RWPE1 (cell line): ENCODE measurements at regions not wholly inside any gene's neighbourhood (a gene's known extent, or its start where the extent isn't known, plus 50 kb on each side); places are given as distances from the start of the nearest gene placed in this dataset.

Experiments used
- CTCF ChIA-PET: fragments of 350-600 bp; sonication (Branson Sonifier 250); formaldehyde crosslinking; extraction: SDS; loops from one replicate; lab custom pipeline; 2021; lab: Yijun Ruan, JAX
- POLR2A ChIA-PET: fragments of 400-600 bp; formaldehyde crosslinking; extraction: SDS; loops from one replicate; lab custom pipeline; 2020; ENCODE audit warnings: antibody characterized with exemption; ENCODE audit not compliant: low non-redundant PET; lab: Yijun Ruan, JAX
- DNase-seq: peaks from one replicate; pipeline ENCODE4 v3.0.0; 2012; ENCODE audit warnings: low spot score
- H3K27ac ChIP-seq: fragments of 450-650 bp; 2 replicates; pipeline ENCODE4 v1.5.1; 2017
- TF ChIP-seq, protein P1 (sequence below): fragments of 450-650 bp; conservative IDR thresholded peaks from 2 replicates; pipeline ENCODE4 v1.5.1; 2017; ENCODE audit warnings: low read depth, mild to moderate bottlenecking

DNA sequence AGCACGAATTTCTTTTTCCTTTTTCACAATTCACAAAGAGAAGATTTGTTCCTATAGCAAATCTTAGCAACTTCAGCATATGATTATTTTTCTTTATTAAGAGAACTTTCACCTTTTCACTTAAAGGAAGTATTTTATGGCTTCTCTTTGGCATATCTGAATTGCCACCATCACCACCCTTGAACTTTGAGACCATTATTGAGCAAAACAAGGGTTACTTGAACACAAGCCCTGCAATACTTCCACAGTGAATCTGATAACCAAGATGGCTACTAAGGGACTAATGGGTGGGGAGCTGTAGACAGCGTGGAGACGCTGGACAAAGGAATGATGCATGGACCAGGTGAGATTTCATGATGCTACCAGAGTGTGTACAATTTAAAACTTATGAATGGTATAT, 815.0 kb downstream of the LRRIQ3 start:
- ChIA-PET POLR2A (no interaction called here), CTCF (no interaction called here)
- TF ChIP-seq, protein P1, sequence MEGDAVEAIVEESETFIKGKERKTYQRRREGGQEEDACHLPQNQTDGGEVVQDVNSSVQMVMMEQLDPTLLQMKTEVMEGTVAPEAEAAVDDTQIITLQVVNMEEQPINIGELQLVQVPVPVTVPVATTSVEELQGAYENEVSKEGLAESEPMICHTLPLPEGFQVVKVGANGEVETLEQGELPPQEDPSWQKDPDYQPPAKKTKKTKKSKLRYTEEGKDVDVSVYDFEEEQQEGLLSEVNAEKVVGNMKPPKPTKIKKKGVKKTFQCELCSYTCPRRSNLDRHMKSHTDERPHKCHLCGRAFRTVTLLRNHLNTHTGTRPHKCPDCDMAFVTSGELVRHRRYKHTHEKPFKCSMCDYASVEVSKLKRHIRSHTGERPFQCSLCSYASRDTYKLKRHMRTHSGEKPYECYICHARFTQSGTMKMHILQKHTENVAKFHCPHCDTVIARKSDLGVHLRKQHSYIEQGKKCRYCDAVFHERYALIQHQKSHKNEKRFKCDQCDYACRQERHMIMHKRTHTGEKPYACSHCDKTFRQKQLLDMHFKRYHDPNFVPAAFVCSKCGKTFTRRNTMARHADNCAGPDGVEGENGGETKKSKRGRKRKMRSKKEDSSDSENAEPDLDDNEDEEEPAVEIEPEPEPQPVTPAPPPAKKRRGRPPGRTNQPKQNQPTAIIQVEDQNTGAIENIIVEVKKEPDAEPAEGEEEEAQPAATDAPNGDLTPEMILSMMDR: no peak
- no peak for DNase-seq
- no peak overlapping the region for H3K27ac ChIP-seq

- no peak for DNase-seq
- ChIA-PET POLR2A (no interaction called here), CTCF (no interaction called here)
- no peak overlapping the region for H3K27ac ChIP-seq
- TF ChIP-seq, protein P1: no peak
These were observed 831.1 kb downstream of the LRRIQ3 start for GRCh38 chr1:73366734-73367413.

DNA sequence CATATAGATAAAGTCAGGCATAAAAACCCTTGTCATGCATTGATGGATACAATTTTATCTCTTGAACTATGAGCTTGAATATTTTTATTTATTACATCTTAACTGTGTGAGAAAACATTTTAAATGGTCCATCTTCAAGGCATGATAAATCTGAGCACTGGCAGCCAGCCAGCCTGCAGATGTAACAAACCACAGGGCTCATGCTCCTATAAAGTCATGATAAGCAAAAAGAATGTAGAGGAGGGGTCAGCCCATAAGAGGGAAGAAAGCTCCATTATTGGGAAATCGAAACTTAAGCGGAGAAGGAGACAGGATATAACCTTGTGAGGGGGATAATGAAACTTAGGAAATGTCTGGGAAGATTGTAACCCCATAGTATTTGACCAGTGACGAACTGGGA, 839.0 kb downstream of the LRRIQ3 start:
- POLR2A ChIA-PET: no interaction called here
- no peak overlapping the region for H3K27ac ChIP-seq
- TF ChIP-seq, protein P1: no peak
- no peak for DNase-seq
- CTCF ChIA-PET: no interaction called here

- no peak overlapping the region for H3K27ac ChIP-seq
- CTCF ChIA-PET: no interaction called here
- no peak for DNase-seq
- TF ChIP-seq, protein P1: no peak
- POLR2A ChIA-PET: no interaction called here
These were observed 841.5 kb downstream of the LRRIQ3 start for GRCh38 chr1:73356485-73356884.

DNA sequence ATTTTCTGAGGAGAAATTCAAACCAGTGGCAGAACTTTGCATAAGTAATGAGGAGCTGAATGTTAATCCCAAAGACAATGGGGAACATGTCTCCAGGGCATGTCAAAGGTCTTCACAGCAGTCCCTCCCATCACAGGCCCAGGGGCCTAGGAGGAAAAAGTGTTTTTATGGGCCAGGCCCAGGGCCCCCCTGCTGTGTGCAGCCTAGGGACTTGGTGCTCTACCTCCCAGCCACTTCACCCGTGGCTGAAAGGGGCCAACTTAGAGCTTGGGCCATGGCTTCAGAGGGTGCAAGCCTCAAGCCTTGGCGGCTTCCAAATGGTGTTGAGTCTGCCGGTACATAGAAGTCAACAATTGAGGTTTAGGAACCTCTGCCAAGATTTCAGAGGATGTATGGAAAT, 854.0 kb downstream of the LRRIQ3 start:
- TF ChIP-seq, protein P1: no peak
- ChIA-PET CTCF (no interaction called here), POLR2A (no interaction called here)
- no peak for DNase-seq
- no peak overlapping the region for H3K27ac ChIP-seq

- no peak for DNase-seq
- TF ChIP-seq, protein P1: no peak
- POLR2A ChIA-PET: no interaction called here
- CTCF ChIA-PET: no interaction called here
- no peak overlapping the region for H3K27ac ChIP-seq
These were observed 864.0 kb downstream of the LRRIQ3 start for GRCh38 chr1:73333847-73334503.
